Stimulated activated CD4-positive, alpha-beta T cell treated with anti-CD3 and anti-CD28 coated beads, Interleukin-1b, Interleukin-23, amount 100 ng/mL, for 48 hours (primary cell): ENCODE measurements at regions not wholly inside any gene's neighbourhood (a gene's known extent, or its start where the extent isn't known, plus 50 kb on each side); places are given as distances from the start of the nearest gene placed in this dataset.

Experiments
- DNase-seq: peaks from one replicate; pipeline ENCODE4 v3.0.0-alpha.2; 2020

- DNase-seq = no peak
Measured at GRCh38 chrX:107502316-107502715, 52.9 kb downstream of the FRMPD3 start.

- DNase-seq = no peak
Measured at GRCh38 chrX:107504006-107504405, 54.6 kb downstream of the FRMPD3 start.

- DNase-seq = no peak
Measured at GRCh38 chrX:107505223-107505622, 55.8 kb downstream of the FRMPD3 start.

- DNase-seq = no peak
Measured at GRCh38 chrX:107506596-107507031, 57.2 kb downstream of the FRMPD3 start.

GRCh38 chrX:107507093-107507743 is 57.8 kb downstream of the FRMPD3 start:
- DNase-seq = no peak

- DNase-seq = no peak
Measured at GRCh38 chrX:107507744-107508117, 58.3 kb downstream of the FRMPD3 start.

- DNase-seq = no peak
Measured at GRCh38 chrX:107508925-107509324, 59.5 kb downstream of the FRMPD3 start.

- DNase-seq = no peak
Measured at GRCh38 chrX:107514944-107515343, 65.5 kb downstream of the FRMPD3 start.

GRCh38 chrX:107521877-107522586 is 72.6 kb downstream of the FRMPD3 start:
- no peak for DNase-seq

GRCh38 chrX:107522901-107523300 is 73.4 kb downstream of the FRMPD3 start:
- no peak for DNase-seq

- no peak for DNase-seq
Measured at GRCh38 chrX:107526141-107526540, 76.7 kb downstream of the FRMPD3 start.

GRCh38 chrX:107530141-107530540 is 80.7 kb downstream of the FRMPD3 start:
- no peak for DNase-seq

GRCh38 chrX:107537815-107538214 is 88.4 kb downstream of the FRMPD3 start:
- peak; percentile 37 for DNase-seq

GRCh38 chrX:107541244-107541643 is 87.1 kb upstream of the PRPS1 start:
- DNase-seq = no peak

GRCh38 chrX:107542040-107542439 is 86.3 kb upstream of the PRPS1 start:
- no peak for DNase-seq

- DNase-seq = no peak
Measured at GRCh38 chrX:107542500-107542899, 85.8 kb upstream of the PRPS1 start.

GRCh38 chrX:107547621-107548020 is 80.7 kb upstream of the PRPS1 start:
- DNase-seq = no peak

GRCh38 chrX:107548775-107549174 is 79.5 kb upstream of the PRPS1 start:
- DNase-seq = no peak

GRCh38 chrX:107549504-107549903 is 78.8 kb upstream of the PRPS1 start:
- DNase-seq = peak; percentile 1

- no peak for DNase-seq
Measured at GRCh38 chrX:107551546-107551945, 76.8 kb upstream of the PRPS1 start.

- DNase-seq = no peak
Measured at GRCh38 chrX:107552930-107553329, 75.4 kb upstream of the PRPS1 start.

GRCh38 chrX:107556967-107557366 is 71.3 kb upstream of the PRPS1 start:
- DNase-seq = no peak

GRCh38 chrX:107559506-107559905 is 68.8 kb upstream of the PRPS1 start:
- no peak for DNase-seq

- DNase-seq = no peak
Measured at GRCh38 chrX:107560041-107560440, 68.3 kb upstream of the PRPS1 start.

GRCh38 chrX:107560980-107561379 is 67.3 kb upstream of the PRPS1 start:
- DNase-seq = no peak
